COLO829 (cell line): ENCODE measurements at regions not wholly inside any gene's neighbourhood (a gene's known extent, or its start where the extent isn't known, plus 50 kb on each side); places are given as distances from the start of the nearest gene placed in this dataset.
"Not testable (repeated sequence)": the region's sequence is repeated elsewhere in the genome, so short reads cannot be mapped to it uniquely, and the experiment has no call there.

Experiments
- DNase-seq: peaks from one replicate; pipeline ENCODE4 v3.0.0; 2012; ENCODE audit warnings: low spot score

GRCh38 chr17:43345515-43345914, 53.3 kb upstream of the ARL4D start:
- DNase-seq, result not testable (repeated sequence)

DNA sequence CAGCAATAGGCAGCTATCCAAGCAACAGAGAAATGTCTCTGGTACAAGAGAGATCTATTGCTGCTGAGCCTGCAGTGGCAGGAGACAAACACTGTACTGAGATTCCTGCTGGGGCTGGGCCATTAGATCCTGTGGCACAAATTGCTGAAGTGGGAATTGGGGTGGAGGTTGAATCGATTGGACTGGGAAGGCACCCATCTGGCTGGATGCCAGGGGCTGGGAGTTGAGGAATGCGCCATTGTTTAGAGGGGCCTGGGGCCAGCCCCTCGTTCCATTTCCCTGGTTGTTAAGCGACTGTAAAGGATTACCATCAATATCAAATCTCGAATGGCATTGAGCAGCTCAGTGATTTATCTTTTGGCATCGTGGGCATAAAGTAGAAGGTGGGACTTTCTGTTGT, 54.1 kb upstream of the ARL4D start:
- DNase-seq, result no peak

- no peak for DNase-seq
Observed at GRCh38 chr17:43342589-43342890, 56.3 kb upstream of the ARL4D start.

DNA sequence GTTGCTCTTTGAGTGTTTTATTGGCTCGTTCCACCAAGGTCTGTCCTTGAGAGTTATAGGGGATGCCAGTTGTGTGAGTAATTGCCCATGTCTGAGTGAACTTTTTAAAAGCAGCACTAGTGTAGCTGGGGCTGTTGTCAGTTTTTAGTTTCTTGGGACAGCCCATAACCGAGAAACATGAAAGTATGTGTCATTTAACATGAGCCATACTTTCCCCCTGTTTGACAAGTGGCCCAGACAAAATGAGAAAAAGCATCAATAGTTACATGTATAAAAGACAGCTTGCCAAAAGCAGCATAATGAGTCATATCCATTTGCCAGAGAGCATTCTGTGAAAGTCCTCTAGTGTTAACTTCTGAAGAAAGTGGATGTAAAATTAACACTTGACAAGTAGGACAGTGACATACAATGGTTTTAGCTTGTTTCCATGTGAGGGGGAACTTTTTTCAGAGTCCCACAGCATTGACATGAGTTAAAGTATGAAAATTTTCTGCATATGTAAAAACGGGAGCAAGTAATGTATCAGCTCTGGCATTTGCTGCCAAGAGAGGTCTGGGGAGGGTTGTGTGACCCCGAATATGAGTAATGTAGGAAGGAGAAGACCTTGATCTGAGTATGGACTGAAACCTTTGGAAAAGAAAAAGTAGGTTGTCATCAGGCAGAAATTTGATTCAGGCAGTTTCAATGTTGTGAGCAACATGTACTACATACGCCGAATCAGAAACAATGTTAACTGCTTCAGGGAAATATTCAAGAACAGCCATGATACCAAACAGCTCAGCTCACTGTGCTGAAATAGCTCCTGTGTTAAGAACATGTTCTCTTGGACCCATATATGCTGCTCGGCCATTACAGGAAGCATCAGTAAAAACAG, 56.8 kb upstream of the ARL4D start:
- DNase-seq, result peak; percentile 30

DNA sequence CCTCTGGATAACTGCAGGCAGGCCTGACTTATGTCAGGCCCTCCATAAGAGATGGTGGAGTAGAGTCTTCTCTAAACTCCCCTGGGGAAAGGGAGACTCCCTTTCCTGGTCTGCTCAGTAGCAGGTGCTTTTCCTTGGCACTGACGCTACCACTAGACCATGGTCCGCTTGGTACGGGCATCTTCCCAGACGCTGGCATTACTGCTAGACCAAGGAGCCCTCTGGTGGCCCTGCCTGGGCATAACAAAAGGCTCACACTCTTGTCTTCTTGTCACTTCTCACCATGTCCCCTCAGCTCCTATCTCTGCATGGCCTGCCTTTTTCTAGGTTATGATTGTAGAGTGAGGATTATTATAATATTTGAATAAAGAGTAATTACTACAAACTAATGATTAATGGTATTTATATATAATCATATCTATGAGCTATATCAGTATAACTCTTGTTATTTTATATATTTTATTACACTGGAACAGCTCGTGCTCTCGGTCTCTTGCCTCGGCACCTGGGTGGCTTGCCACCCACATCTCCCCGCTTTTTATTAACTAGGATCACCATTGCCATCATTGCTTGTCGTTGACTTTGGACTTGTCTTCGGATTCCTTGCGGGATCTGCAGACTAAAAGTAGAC, 59.8 kb upstream of the ARL4D start:
- DNase-seq, result no peak

DNA sequence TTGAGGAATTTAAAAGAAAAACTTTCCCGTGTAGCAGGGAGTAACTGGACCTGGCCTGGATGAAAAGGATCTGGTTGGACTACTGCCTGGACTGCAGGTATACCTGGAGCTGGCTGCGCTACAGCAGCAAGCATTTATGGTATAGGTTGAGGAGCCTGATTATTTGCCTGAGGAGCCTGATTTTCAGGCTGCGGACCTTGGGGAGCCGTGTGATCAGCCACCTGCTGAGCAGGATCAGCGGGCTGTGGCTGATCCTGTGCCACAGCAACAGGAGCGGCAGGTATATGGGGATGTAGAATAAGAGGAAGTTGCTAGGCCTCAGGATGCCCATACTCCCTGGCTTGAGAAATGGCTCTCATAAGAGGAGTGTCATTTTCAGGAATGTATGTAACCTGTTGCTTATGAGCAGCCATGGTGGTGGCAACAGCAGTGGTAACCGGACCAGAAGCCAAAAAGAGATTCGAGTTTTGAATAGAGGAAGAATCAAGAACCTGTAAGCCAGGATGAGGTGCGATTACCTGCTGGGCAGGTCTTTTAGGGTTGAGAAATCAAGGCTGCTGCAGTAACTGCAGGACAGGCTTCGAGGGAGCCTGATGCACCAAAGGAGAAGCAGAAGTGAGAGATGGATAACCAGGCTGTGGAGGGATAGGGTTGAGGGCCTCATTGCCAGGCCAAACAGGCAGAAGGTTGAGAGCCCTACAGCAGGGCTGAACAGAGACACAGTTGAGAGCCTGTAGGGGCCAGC, 60.9 kb upstream of the ARL4D start:
- no peak for DNase-seq

DNA sequence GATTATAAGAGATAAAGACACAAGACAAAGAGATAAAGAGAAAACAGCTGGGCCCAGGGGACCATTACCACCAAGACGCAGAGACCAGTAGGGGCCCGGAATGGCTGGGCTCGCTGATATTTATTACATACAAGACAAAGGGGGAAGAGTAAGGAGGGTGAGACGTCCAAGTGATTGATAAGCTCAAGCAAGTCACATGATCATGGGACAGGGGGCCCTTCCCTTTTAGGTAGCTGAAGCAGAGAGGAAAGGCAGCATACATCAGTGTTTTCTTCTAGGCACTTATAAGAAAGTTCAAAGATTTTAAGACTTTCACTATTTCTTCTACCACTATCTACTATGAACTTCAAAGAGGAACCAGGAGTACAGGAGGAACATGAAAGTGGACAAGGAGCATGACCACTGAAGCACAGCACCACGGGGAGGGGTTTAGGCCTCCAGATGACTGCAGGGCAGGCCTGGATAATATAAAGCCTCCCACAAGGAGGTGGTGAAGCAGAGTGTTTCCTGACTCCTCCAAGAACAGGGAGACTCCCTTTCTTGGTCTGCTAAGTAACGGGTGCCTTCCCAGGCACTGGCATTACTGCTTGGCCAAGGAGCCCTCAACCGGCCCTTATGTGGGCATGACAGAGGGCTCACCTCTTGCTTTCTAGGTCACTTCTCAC, 63.9 kb upstream of the ARL4D start:
- DNase-seq, result no peak

DNA sequence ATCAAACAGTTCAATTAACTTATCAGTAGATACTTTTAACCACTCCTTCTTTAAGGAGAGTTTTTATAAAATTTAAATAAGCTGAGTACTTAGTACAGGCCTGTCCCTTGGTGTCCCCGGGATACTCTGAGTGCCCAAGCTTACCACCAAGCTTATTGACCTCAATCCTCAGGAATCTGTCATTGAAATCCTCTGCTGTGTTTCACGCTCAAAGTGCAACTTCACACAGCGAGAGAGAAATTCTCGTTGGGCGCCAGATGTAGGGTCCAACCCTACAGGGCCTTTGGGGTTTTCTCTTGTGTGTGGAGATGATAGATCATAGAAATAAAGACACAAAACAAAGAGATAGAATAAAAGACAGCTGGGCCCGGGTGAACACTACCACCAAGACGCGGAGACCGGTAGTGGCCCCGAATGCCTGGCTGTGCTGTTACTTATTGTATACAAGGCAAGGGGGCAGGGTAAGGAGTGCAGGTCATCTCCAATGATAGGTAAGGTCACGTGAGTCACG, 65.3 kb upstream of the ARL4D start:
- DNase-seq, result no peak

DNA sequence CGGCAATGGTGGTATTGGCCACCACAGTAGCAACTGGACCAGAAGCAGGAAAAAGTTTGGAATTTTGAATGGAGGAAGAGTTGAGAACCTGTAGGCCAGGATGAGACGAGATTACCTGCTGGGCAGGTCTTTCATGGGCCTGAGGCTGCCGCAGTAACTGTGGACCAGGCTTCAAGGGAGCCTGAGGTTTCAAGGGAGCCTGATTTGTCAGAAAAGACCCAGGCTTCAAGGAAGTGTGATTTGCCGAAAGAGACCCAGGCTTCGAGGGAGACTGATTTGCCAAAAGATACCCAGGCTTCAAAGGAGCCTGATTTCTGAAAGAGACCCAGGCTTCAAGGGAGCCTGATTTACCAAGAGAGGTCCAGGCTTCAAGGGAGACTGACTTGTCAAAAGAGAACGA, 66.6 kb upstream of the ARL4D start:
- no peak for DNase-seq

DNA sequence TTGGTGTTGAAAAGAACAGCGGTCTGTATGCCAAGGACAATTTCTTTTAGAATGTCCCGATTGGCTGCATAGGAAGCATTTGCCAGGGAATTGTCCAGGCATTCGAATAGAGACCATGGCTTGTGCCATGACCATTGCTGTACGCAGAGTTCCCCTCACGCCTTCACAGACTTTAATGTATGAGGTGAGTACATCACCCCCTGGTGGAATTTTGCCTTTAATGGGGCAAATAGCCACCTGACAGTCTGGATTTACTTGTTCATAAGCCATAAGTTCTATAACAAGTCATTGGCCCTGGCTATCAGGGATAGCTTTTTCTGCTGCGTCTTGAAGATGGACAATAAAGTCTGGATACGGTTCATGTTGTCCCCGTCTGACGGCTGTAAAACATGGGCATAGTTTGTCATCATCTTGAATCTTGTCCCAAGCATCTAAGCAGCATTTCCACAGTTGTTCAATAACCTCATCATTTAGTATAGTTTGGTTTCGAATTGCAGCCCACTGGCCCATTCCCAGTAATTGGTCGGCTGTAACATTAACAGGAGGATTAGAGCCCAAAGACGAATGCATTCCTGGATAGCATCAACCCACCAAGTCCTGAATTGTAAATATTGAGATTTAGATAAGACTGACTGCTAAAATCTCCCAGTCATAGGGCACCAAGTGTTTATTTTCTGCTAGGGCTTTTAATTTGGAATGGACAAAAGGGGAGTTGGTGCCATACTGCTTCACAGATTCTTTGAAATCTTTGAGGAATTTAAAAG, 67.7 kb upstream of the ARL4D start:
- DNase-seq, result no peak

GRCh38 chr17:43329183-43329582, 69.6 kb upstream of the ARL4D start:
- DNase-seq, result no peak

DNA sequence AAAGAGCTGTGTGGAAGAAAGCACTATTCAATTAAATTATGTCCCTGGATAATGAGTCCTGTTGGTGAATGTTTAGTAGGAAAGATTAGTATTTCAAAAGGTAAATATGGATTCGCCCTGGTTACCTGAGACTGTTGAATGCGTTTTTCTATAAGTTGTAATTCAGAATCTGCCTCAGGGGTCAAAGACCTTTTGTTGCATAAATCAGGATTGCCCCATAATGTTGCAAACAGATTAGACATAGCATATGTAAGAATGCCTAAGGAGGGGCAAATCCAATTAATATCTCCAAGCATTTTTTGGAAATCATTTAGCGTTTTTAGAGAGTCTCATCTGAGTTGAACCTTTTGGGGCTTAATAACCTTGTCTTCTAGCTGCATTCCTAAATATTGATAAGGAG, 70.1 kb upstream of the ARL4D start:
- no peak for DNase-seq

DNA sequence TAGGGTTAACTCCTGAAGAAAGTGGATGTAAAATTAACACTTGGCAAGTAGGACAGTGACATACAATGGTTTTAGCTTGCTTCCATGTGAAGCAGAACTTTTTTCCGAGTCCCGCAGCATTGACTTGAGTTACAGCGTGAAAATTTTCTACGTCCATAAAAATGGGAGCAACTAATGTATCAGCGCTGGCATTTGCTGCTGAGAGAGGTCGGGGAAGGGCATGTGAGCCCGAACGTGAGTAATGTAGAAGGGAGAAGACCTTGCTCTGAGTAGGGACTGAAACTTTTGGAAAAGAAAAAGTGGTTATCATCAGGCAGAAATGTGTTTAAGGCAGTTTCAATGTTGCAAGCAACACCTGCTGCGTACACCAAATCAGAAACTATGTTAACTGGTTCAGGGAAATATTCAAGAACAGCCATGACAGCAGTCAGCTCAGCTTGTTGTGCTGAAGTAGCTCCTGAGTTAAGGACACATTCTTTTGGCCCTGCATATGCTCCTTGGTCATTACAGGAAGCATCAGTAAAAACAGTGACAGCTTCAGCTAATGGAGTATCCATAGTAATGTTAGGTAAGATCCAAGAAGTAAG, 70.9 kb upstream of the ARL4D start:
- no peak for DNase-seq

GRCh38 chr17:43327421-43327820, 71.4 kb upstream of the ARL4D start:
- DNase-seq, result no peak

DNA sequence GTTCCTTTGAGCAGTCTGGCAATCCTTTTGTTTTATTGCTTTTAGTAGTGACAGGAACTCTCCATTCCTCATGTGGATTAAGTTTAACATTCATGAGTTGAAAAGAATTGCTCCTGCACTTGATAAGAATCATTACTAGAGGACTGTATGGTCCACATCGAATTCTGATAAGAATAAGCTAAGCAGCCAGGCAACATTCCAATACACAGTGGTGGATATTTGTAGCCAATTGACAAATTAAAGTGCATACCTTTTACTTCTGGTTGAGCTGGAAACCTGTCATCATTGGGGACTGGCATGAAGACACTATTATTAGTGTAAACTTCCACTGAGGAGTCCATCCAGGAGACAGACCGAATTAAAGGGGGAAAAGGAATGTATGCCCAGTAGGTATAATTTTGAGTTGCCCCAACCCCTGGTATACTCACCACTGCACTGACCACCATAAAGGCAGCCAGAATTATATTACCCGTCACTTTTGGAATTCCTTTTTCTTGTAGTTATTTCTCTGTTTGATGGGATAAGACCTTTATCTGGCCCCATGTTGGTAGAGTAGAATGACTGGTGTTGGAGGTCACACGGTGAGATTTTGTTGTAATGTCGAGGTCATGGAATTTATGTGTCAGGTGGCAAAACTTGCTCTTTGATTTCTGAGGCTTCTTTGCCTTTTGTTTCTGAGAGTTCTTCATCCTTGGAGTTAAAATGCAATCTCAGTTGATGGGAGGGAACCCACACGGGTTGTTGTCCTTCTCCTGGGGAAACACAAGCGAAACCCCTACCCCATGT, 72.1 kb upstream of the ARL4D start:
- DNase-seq, result no peak

DNA sequence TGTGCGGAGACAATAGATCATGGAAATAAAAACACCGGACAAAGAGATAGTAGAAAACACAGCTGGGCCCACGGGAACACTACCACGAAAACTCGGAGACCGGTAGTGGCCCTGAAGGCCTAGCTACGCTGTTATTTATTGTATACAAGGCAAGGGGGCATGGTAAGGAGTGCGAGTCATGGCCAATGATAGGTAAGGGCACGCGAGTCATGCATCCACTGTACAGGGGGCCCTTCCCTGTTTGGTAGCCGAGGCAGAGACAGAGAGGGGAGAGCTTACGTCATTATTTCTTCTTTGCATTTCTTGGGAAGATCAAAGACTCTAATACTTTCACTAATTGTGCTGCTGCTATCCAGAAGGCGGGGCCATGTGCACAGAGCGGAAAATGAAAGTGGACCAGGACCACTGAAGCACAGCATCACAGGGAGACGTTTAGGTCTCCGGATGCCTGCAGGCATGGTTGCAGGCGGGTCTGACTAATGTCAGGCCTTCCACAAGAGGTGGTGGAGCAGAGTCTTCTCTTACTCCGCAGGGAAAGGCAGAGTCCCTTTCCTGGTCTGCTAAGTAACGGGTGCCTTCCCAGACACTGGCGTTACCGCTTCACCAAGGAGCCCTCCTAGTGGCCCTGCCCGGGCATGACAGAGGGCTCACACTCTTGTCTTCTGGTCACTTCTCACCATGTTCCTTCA, 74.4 kb upstream of the ARL4D start:
- no peak for DNase-seq

- no peak for DNase-seq
Observed at GRCh38 chr17:43319293-43320124, 79.3 kb upstream of the ARL4D start.

- no peak for DNase-seq
Observed at GRCh38 chr17:43316522-43317142, 82.2 kb upstream of the ARL4D start.
